H1 (cell line): ENCODE measurements at regions not wholly inside any gene's neighbourhood (a gene's known extent, or its start where the extent isn't known, plus 50 kb on each side); places are given as distances from the start of the nearest gene placed in this dataset.

Experiments used
- CTCF ChIA-PET: fragments of 300-600 bp; sonication (Branson Sonifier 250); formaldehyde crosslinking; loops from one replicate; lab custom pipeline; 2021; ENCODE audit not compliant: partially characterized antibody; lab: Charles Lee
- POLR2A ChIA-PET: fragments of 300-600 bp; sonication (Branson Sonifier 250); formaldehyde crosslinking; loops from one replicate; lab custom pipeline; 2021; ENCODE audit warnings: inconsistent platforms; ENCODE audit not compliant: partially characterized antibody; lab: Charles Lee
- DNase-seq, 2 experiments: peaks; one replicate each; pipeline versions ENCODE4 v3.0.0 to v3.0.0-alpha.2; 2010 to 2022; ENCODE audit warnings: low spot score in 2 of 2, low read depth in 1 of 2, mixed read lengths in 1 of 2
- FAIRE-seq: peaks from 2 replicates; lab custom pipeline; 2011; peaks lifted over from hg19 to GRCh38; lab: Jason Lieb, UNC
- H2AFZ ChIP-seq: 2 replicates; pipeline ENCODE4 v1.8.1; 2012; ENCODE audit warnings: low read length, inconsistent platforms
- H2AK5ac ChIP-seq: 2 replicates; pipeline ENCODE4 v1.6.1; 2013; ENCODE audit warnings: low read depth, low read length
- H2BK120ac ChIP-seq: replicated peaks from 2 replicates; pipeline ENCODE3; 2013; ENCODE audit warnings: low read depth, low read length, inconsistent platforms
- H2BK12ac ChIP-seq: 2 replicates; pipeline ENCODE4 v1.6.1; 2013; ENCODE audit warnings: low read depth, low read length
- H2BK15ac ChIP-seq: 2 replicates; pipeline ENCODE4 v1.6.1; 2013; ENCODE audit warnings: low read length
- H2BK20ac ChIP-seq: 2 replicates; pipeline ENCODE4 v1.6.1; 2013; ENCODE audit warnings: low read length
- H2BK5ac ChIP-seq: 2 replicates; pipeline ENCODE4 v1.6.1; 2013; ENCODE audit warnings: low read depth, low read length
- H3K14ac ChIP-seq: 2 replicates; pipeline ENCODE4 v1.6.1; 2013; ENCODE audit warnings: inconsistent platforms; ENCODE audit not compliant: insufficient read length
- H3K18ac ChIP-seq: 2 replicates; pipeline ENCODE4 v1.6.1; 2013; ENCODE audit warnings: low read length; ENCODE audit errors: extremely low read depth
- H3K23ac ChIP-seq: 2 replicates; pipeline ENCODE4 v1.6.1; 2013; ENCODE audit warnings: inconsistent platforms; ENCODE audit not compliant: insufficient read length
- H3K23me2 ChIP-seq: 2 replicates; pipeline ENCODE4 v1.6.1; 2013; ENCODE audit warnings: low read depth, low read length
- H3K27ac ChIP-seq: 2 replicates; pipeline ENCODE4 v1.6.1; 2011; ENCODE audit warnings: low read depth, low read length, inconsistent platforms
- H3K27me3 ChIP-seq, 4 experiments: replicated peaks in 1 of 4; 1 replicate in 1 of 4; 2 replicates in 3 of 4; pipeline versions ENCODE4 v1.6.1 to v1.8.1; 2011 to 2013; ENCODE audit warnings: low read length in 3 of 4, mild to moderate bottlenecking in 3 of 4, inconsistent platforms in 2 of 4, mixed read lengths in 2 of 4, moderate library complexity in 1 of 4; ENCODE audit not compliant: control insufficient read depth in 3 of 4, insufficient read depth in 3 of 4; ENCODE audit errors: extremely low read depth in 1 of 4
- H3K36me3 ChIP-seq, 4 experiments: 2 replicates each; pipeline versions ENCODE4 v1.6.1 to v1.8.1; 2011 to 2013; ENCODE audit warnings: mild to moderate bottlenecking in 4 of 4, low read length in 3 of 4, moderate library complexity in 2 of 4, control low read depth in 1 of 4, inconsistent platforms in 1 of 4; ENCODE audit not compliant: insufficient read depth in 4 of 4, control insufficient read depth in 2 of 4
- H3K4ac ChIP-seq: replicated peaks from 2 replicates; pipeline ENCODE3; 2013; ENCODE audit warnings: low read length, low read depth, mixed read lengths, inconsistent platforms; ENCODE audit not compliant: insufficient read length
- H3K4me1 ChIP-seq, 4 experiments: replicated peaks in 1 of 4; 1 replicate in 1 of 4; 2 replicates in 3 of 4; pipeline versions ENCODE4 v1.6.1 to v1.8.1; 2011 to 2013; ENCODE audit warnings: low read length in 3 of 4, inconsistent platforms in 2 of 4, mixed read lengths in 1 of 4; ENCODE audit not compliant: insufficient read depth in 4 of 4, control insufficient read depth in 3 of 4
- H3K4me2 ChIP-seq, 2 experiments: 2 replicates each; pipeline versions ENCODE4 v1.6.1 to v1.8.1; 2011 to 2013; ENCODE audit warnings: low read depth in 2 of 2, low read length in 2 of 2, control low read depth in 1 of 2, inconsistent platforms in 1 of 2, mild to moderate bottlenecking in 1 of 2; ENCODE audit not compliant: insufficient read depth in 1 of 2
- H3K4me3 ChIP-seq, 4 experiments: fragments of 200-600, 300-600 bp in 1 of 4; sonication (generic), shearing (Covaris generic), sonication (Bioruptor Twin) in 1 of 4; 2 replicates each; pipeline versions ENCODE4 v1.5.1 to v1.8.1; 2011 to 2016; ENCODE audit warnings: low read length in 4 of 4, low read depth in 3 of 4, control low read depth in 2 of 4, inconsistent platforms in 2 of 4, mild to moderate bottlenecking in 2 of 4, mixed read lengths in 1 of 4, moderate library complexity in 1 of 4; ENCODE audit not compliant: insufficient read depth in 2 of 4; ENCODE audit errors: extremely low read depth in 1 of 4
- H3K56ac ChIP-seq: replicated peaks from 2 replicates; pipeline ENCODE3; 2013; ENCODE audit warnings: low read depth, mild to moderate bottlenecking, mixed read lengths, low read length, inconsistent platforms; ENCODE audit not compliant: insufficient read length
- H3K79me1 ChIP-seq: 2 replicates; pipeline ENCODE4 v1.6.1; 2013; ENCODE audit warnings: low read depth, low read length, control low read depth
- H3K79me2 ChIP-seq, 2 experiments: 2 replicates each; pipeline versions ENCODE4 v1.6.1 to v1.8.1; 2012 to 2013; ENCODE audit warnings: low read length in 2 of 2, mild to moderate bottlenecking in 2 of 2, inconsistent platforms in 1 of 2; ENCODE audit not compliant: insufficient read depth in 2 of 2, control insufficient read depth in 1 of 2
- H3K9ac ChIP-seq, 4 experiments: replicated peaks in 1 of 4; 1 replicate in 1 of 4; 2 replicates in 3 of 4; pipeline versions ENCODE4 v1.6.1 to v1.8.1; 2011 to 2013; ENCODE audit warnings: low read depth in 3 of 4, low read length in 3 of 4, control low read depth in 2 of 4, mild to moderate bottlenecking in 2 of 4, moderate library complexity in 2 of 4, inconsistent platforms in 1 of 4; ENCODE audit errors: extremely low read depth in 1 of 4
- H3K9me3 ChIP-seq, 2 experiments: 2 replicates each; pipeline versions ENCODE4 v1.6.1 to v1.8.1; 2012 to 2013; ENCODE audit warnings: mild to moderate bottlenecking in 2 of 2, moderate library complexity in 2 of 2, control low read depth in 1 of 2, inconsistent platforms in 1 of 2, low read depth in 1 of 2, low read length in 1 of 2, mixed read lengths in 1 of 2; ENCODE audit not compliant: insufficient read depth in 2 of 2
- H4K20me1 ChIP-seq, 2 experiments: replicated peaks in 1 of 2; 2 replicates each; pipeline versions ENCODE3 to v1.8.1; 2011 to 2013; ENCODE audit warnings: inconsistent platforms in 2 of 2, low read length in 2 of 2, mild to moderate bottlenecking in 1 of 2; ENCODE audit not compliant: insufficient read depth in 2 of 2, control insufficient read depth in 1 of 2
- H4K5ac ChIP-seq: 2 replicates; pipeline ENCODE4 v1.6.1; 2013; ENCODE audit warnings: low read length, low read depth, mixed read lengths, inconsistent platforms; ENCODE audit not compliant: insufficient read length
- H4K8ac ChIP-seq: 2 replicates; pipeline ENCODE4 v1.8.0; 2013; ENCODE audit warnings: mild to moderate bottlenecking, moderate library complexity, low read length, inconsistent platforms; ENCODE audit not compliant: insufficient read depth; ENCODE audit errors: extremely low read depth
- H4K91ac ChIP-seq: replicated peaks from 2 replicates; pipeline ENCODE3; 2013; ENCODE audit warnings: low read length, mixed read lengths, inconsistent platforms; ENCODE audit not compliant: insufficient read length
- CBX8 ChIP-seq: fragments of 300-800, 300-1000 bp; sonication (generic); IDR thresholded peaks from 2 replicates; pipeline ENCODE4 v1.7.1; 2016; ENCODE audit warnings: low read depth, low read length, borderline replicate concordance
- GTF2F1 ChIP-seq: IDR thresholded peaks from 2 replicates; pipeline ENCODE4 v1.6.1; 2012; ENCODE audit warnings: low read depth, low read length, improper control_type of control experiment, borderline replicate concordance
- RBBP5 ChIP-seq: IDR thresholded peaks from 2 replicates; pipeline ENCODE4 v1.7.1; 2012; ENCODE audit warnings: low read depth, mild to moderate bottlenecking, inconsistent platforms, low read length, moderate library complexity, borderline replicate concordance
- SAP30 ChIP-seq: fragments of 300-600 bp; sonication (generic); IDR thresholded peaks from 2 replicates; pipeline ENCODE4 v1.7.1; 2012; ENCODE audit warnings: low read length, moderate library complexity, mild to moderate bottlenecking, inconsistent platforms; ENCODE audit not compliant: insufficient read depth, insufficient replicate concordance
- TAF1 ChIP-seq: IDR thresholded peaks from 2 replicates; pipeline ENCODE4 v1.6.1; 2011; ENCODE audit warnings: mild to moderate bottlenecking, low read depth, low read length
- WGBS, 2 experiments: shearing (Covaris generic) in 1 of 2; methylation state at CpG; one replicate each; pipeline versions ENCODE4 v1.1.6 to v1.1.7; 2013 to 2015; ENCODE audit warnings: low lambda C conversion rate in 2 of 2, mixed read lengths in 2 of 2, inconsistent platforms in 1 of 2, low coverage in 1 of 2, missing lambda C conversion rate in 1 of 2; ENCODE audit not compliant: insufficient replicate concordance in 2 of 2, insufficient coverage in 1 of 2, insufficient read length in 1 of 2; ENCODE audit errors: extremely low coverage in 1 of 2, missing lambda C conversion rate in 1 of 2; 5-methylcytosine and 5-hydroxymethylcytosine counted together

- Histone ChIP-seq H4K5ac (no peak overlapping the region), H3K79me1 (no peaks in the 10 kb centered on the region), H4K8ac (no peak overlapping the region), H3K18ac (no peak overlapping the region), H4K91ac (no peak overlapping the region), H2BK20ac (no peak overlapping the region), H2AFZ (no peak overlapping the region), H2BK120ac (no peak overlapping the region), H2BK15ac (no peak overlapping the region), H3K27me3 (no peaks in the 10 kb centered on the region), H3K36me3 (no peaks in the 10 kb centered on the region), H3K4me2 (no peak overlapping the region), H4K20me1 (no peaks in the 10 kb centered on the region), H3K56ac (no peak overlapping the region), H3K23ac (no peak overlapping the region), H3K27ac (no peak overlapping the region), H2BK5ac (no peak overlapping the region), H3K14ac (no peak overlapping the region), H2BK12ac (no peak overlapping the region), H3K4me3 (no peak overlapping the region), H3K4ac (no peak overlapping the region), H2AK5ac (no peak overlapping the region), H3K4me1 (no peaks in the 10 kb centered on the region), H3K79me2 (no peaks in the 10 kb centered on the region), H3K9me3 (no peaks in the 10 kb centered on the region), H3K23me2 (no peaks in the 10 kb centered on the region), H3K9ac (no peak overlapping the region)
- POLR2A ChIA-PET, result no interaction called here
- WGBS, 2 experiments, result 97% methylated on average over 2 of the region's 2 CpGs; no CpG with 5 or more reads in 1 of the 2 experiments
- CTCF ChIA-PET, result interaction anchor here (1.1 kb wide), 1 partner anchor 7 kb away, joined by 3 read pairs; no protein-coding TSS in a partner anchor
- FAIRE-seq (no peak), DNase-seq (no peak)
- no peak for TF ChIP-seq TAF1
- TF ChIP-seq GTF2F1, result no peak
- TF ChIP-seq CBX8, result no peak
- no peak for TF ChIP-seq SAP30
- no peak for TF ChIP-seq RBBP5
Observed at GRCh38 chr4:134862116-134862515, 660.5 kb upstream of the PABPC4L start.
